ENCODE measurements at regions not wholly inside any gene's neighbourhood (a gene's known extent, or its start where the extent isn't known, plus 50 kb on each side); places are given as distances from the start of the nearest gene placed in this dataset.

- no peak overlapping the region for H3K9ac ChIP-seq (ENCODE audit: low read depth, low read length)
- CTCF ChIA-PET = no interaction called here
- POLR2A ChIA-PET (ENCODE audit: unreplicated experiment) = no interaction called here
- no peak for ATAC-seq (ENCODE audit: low read depth)
- peaks cover 2% of the 10 kb centered on the region; the same call in 1 of the 2 replicates for H3K9me3 ChIP-seq (ENCODE audit: control insufficient read depth, insufficient read depth, low read length)
- no peak overlapping the region for H2BK20ac ChIP-seq (ENCODE audit: low read depth, low read length)
- no peak overlapping the region for H3K4me3 ChIP-seq (ENCODE audit: insufficient read depth, low read depth, low read length)
- dilution Hi-C loops (cut with HindIII; ENCODE audit: low sequenced_read_pairs, unreplicated experiment) = no loop called here
- no peak overlapping the region for H2BK120ac ChIP-seq (ENCODE audit: low read depth, low read length)
- no peak overlapping the region for H3K56ac ChIP-seq (ENCODE audit: extremely low read depth, insufficient read depth, low read length)
- in situ Hi-C loops (cut with MboI; ENCODE audit: low sequenced_read_pairs) = no loop called here
- no TSS peak for BruUV-seq (replicated peaks)
- H2BK15ac ChIP-seq (ENCODE audit: low read depth, low read length) = no peak overlapping the region
- no peak overlapping the region for H4K5ac ChIP-seq (ENCODE audit: low read depth, low read length)
- no peak overlapping the region for H2AFZ ChIP-seq (replicated peaks; ENCODE audit: low read length, poor library complexity)
- H3K9me1 ChIP-seq (ENCODE audit: insufficient read depth, low read length) = no peaks in the 10 kb centered on the region
- no peak overlapping the region for H3K18ac ChIP-seq (ENCODE audit: low read depth, low read length)
- no peak overlapping the region for H2AK5ac ChIP-seq (ENCODE audit: low read depth, low read length)
- H4K20me1 ChIP-seq (ENCODE audit: insufficient read depth, low read length) = no peaks in the 10 kb centered on the region
- no CpG with 5 or more reads among the region's 4 CpGs for WGBS, 2 experiments (ENCODE audit: extremely low coverage in 2 of 2, insufficient read length in 1 of 2)
- intact Hi-C loops (cut with micrococcal nuclease) = no loop called here
- no peaks in the 10 kb centered on the region for H3K4me1 ChIP-seq (ENCODE audit: control insufficient read depth, insufficient read depth, low read length)
- H3K14ac ChIP-seq (replicated peaks; ENCODE audit: low read depth, low read length) = no peak overlapping the region
- no peak overlapping the region for H4K91ac ChIP-seq (ENCODE audit: insufficient read depth, low read depth, low read length)
- H3K27ac ChIP-seq (ENCODE audit: insufficient read depth, low read length) = no peak overlapping the region
- H3K4me2 ChIP-seq (ENCODE audit: low read depth, low read length) = no peak overlapping the region
- H3K4ac ChIP-seq (ENCODE audit: low read depth, low read length) = no peak overlapping the region
- H2BK5ac ChIP-seq (ENCODE audit: low read depth, low read length, poor library complexity, severe bottlenecking) = no peak overlapping the region
- H2AK9ac ChIP-seq (replicated peaks; ENCODE audit: low read depth, low read length, poor library complexity) = no peak overlapping the region
- H3K36me3 ChIP-seq (ENCODE audit: control insufficient read depth, insufficient read depth, low read length) = no peaks in the 10 kb centered on the region
- H3K27me3 ChIP-seq (ENCODE audit: control insufficient read depth, insufficient read depth, low read length) = no peaks in the 10 kb centered on the region
- H4K8ac ChIP-seq (ENCODE audit: low read depth in 2 of 2, low read length in 2 of 2) = no peak overlapping the region
- TF ChIP-seq ELK1 (IDR thresholded peaks at IDR 0.05; ENCODE audit: borderline replicate concordance, low read depth, low read length) = no peak
- no peak for TF ChIP-seq FOS (IDR thresholded peaks at IDR 0.05; ENCODE audit: low read depth, low read length)
- no peak for TF ChIP-seq CTCF (conservative IDR thresholded peaks at IDR 0.05; ENCODE audit: low read depth, low read length)
- TF ChIP-seq CHD1 (IDR thresholded peaks at IDR 0.05; ENCODE audit: low read depth, low read length) = no peak
- TF ChIP-seq RAD21 (IDR thresholded peaks at IDR 0.05; ENCODE audit: low read length) = no peak
- TF ChIP-seq MAZ (IDR thresholded peaks at IDR 0.05; ENCODE audit: borderline replicate concordance, low read depth, low read length) = no peak
- no peak for TF ChIP-seq MAFK (IDR thresholded peaks at IDR 0.05; ENCODE audit: low read depth, low read length)
- TF ChIP-seq BHLHE40 (IDR thresholded peaks at IDR 0.05; ENCODE audit: low read depth, low read length) = no peak
- TF ChIP-seq RFX5 (IDR thresholded peaks at IDR 0.05; ENCODE audit: low read depth, low read length) = no peak
- no peak for TF ChIP-seq POLR2A (IDR thresholded peaks at IDR 0.05; ENCODE audit: low read depth, low read length)
- TF ChIP-seq SMC3 (IDR thresholded peaks at IDR 0.05; ENCODE audit: low read depth, low read length) = no peak
- TF ChIP-seq RCOR1 (IDR thresholded peaks at IDR 0.05; ENCODE audit: insufficient replicate concordance, low read length) = no peak
- TF ChIP-seq USF2 (IDR thresholded peaks at IDR 0.05; ENCODE audit: low read depth, low read length) = no peak
- no peak for TF ChIP-seq MXI1 (IDR thresholded peaks at IDR 0.05; ENCODE audit: borderline replicate concordance, low read depth, low read length)
- TF ChIP-seq NFE2L2 (IDR thresholded peaks at IDR 0.05; ENCODE audit: low read depth, low read length) = no peak
- TF ChIP-seq CEBPB (IDR thresholded peaks at IDR 0.05; ENCODE audit: low read depth, low read length) = no peak
- DNase-seq = no peak
- H3K23ac ChIP-seq (ENCODE audit: low read depth, low read length) = no peak overlapping the region
- H3K79me1 ChIP-seq (ENCODE audit: low read depth in 1 of 2, low read length in 2 of 2) = no peaks in the 10 kb centered on the region
Observed at GRCh38 chr7:52143219-52143618, 826.6 kb upstream of the COBL start.
